ENCODE measurements at regions not wholly inside any gene's neighbourhood (a gene's known extent, or its start where the extent isn't known, plus 50 kb on each side); places are given as distances from the start of the nearest gene placed in this dataset.
"Not testable (repeated sequence)": the region's sequence is repeated elsewhere in the genome, so short reads cannot be mapped to it uniquely, and the experiment has no call there.

- peaks cover 4% of the 10 kb centered on the region for H3K4me1 Mint-ChIP-seq
- H3K9me3 Mint-ChIP-seq: peaks cover under 1% of the 10 kb centered on the region
- H3K27me3 Mint-ChIP-seq: no peaks in the 10 kb centered on the region
- no peaks in the 10 kb centered on the region for H3K36me3 Mint-ChIP-seq (ENCODE audit: low read depth)
- no peak for DNase-seq
- ChIA-PET CTCF (interaction anchor here (0.7 to 1.1 kb wide), 2 partner anchors 201 to 722 kb away, joined by 3 read pairs; no protein-coding TSS in a partner anchor), POLR2A (no interaction called here)
- H3K27ac Mint-ChIP-seq: no peak overlapping the region
- H3K4me3 Mint-ChIP-seq: no peak overlapping the region
Measured at GRCh38 chr5:68071282-68071632, 144.3 kb upstream of the PIK3R1 start.

DNA sequence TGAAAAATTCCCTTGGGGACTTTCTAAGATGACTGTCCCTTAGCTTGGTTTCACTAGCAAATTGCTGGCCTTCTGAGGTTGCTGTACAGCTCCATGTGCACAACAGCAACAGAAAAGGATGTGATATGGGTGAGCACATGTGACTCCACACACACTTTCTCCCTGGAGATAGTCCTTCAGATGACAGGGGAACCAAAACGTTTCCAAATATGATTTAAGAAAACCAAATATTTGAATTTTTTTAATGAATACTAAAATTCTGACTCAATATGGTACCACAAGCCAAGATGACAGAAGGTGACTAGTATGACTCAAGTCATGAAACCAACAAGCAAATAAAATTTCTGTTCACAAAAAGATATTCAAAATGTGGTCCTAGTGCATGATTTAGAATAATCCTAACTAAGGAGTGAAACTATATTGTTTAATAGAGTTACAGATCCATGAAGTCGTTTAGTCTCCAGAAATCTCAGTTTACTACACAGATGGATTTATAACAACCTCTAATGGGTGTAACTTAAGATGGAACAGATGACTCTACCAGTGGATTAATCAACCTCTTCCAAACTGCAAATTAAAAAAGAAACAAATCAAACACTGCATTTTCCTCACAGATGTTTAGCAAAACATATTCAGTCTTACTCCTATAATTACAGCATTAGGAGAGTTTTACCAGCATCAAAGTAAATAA lies 144.8 kb upstream of the PIK3R1 start:
- H3K36me3 Mint-ChIP-seq (ENCODE audit: low read depth): no peaks in the 10 kb centered on the region
- CTCF ChIA-PET: interaction anchor here (1.1 kb wide), 1 partner anchor 201 kb away, joined by 3 read pairs; no protein-coding TSS in a partner anchor
- peaks cover 4% of the 10 kb centered on the region for H3K4me1 Mint-ChIP-seq
- POLR2A ChIA-PET: no interaction called here
- H3K9me3 Mint-ChIP-seq: peaks cover 4% of the 10 kb centered on the region
- no peaks in the 10 kb centered on the region for H3K27me3 Mint-ChIP-seq
- DNase-seq: no peak
- no peak overlapping the region for H3K27ac Mint-ChIP-seq
- H3K4me3 Mint-ChIP-seq: no peak overlapping the region

- H3K36me3 Mint-ChIP-seq (ENCODE audit: low read depth): no peaks in the 10 kb centered on the region
- H3K9me3 Mint-ChIP-seq: peaks cover 4% of the 10 kb centered on the region
- H3K27ac Mint-ChIP-seq: no peak overlapping the region
- CTCF ChIA-PET: no interaction called here
- H3K27me3 Mint-ChIP-seq: peaks cover 3% of the 10 kb centered on the region
- peaks cover 4% of the 10 kb centered on the region for H3K4me1 Mint-ChIP-seq
- H3K4me3 Mint-ChIP-seq: no peak overlapping the region
- no peak for DNase-seq
- POLR2A ChIA-PET: no interaction called here
Measured at GRCh38 chr5:68067976-68068603, 147.5 kb upstream of the PIK3R1 start.

- Mint-ChIP-seq H3K9me3 (peaks cover 7% of the 10 kb centered on the region), H3K27me3 (peaks cover 3% of the 10 kb centered on the region), H3K4me3 (no peak overlapping the region), H3K27ac (no peak overlapping the region), H3K36me3 (ENCODE audit: low read depth) (no peaks in the 10 kb centered on the region), H3K4me1 (peaks cover 4% of the 10 kb centered on the region)
- POLR2A ChIA-PET: no interaction called here
- DNase-seq: no peak
- CTCF ChIA-PET: no interaction called here
Measured at GRCh38 chr5:68067291-68067690, 148.3 kb upstream of the PIK3R1 start.

DNA sequence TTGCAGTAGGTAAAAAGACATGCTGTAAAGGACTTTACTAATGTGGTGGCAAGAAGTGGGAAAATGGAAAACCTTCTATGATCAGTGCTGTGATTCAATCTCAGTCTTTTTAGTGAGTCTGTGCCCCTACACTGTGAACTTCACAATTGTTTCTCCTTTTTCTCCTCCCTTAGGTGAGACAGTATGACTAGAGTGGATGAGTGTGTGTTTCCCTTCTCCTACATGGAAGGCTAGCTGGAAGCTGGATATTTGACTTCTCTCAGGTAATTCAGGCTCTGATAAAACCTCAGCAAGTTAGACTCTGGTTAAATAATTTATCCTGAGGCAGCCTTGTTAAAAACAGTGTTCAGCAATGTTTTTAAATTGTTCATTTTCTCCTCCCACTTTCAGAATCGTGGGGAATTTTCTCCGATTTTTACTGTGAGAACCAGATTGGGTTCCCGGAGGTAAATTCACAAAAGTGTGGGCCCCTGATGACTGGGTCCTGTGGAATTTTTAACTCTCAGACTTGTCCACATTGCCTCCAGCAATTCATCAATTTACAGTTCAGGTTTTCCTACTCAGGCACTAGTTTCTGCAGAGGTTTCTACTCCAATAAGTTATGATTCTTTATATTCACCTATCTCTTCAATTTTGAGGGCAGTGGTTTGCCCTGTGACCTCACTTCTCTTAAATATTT lies 149.1 kb upstream of the PIK3R1 start:
- ChIA-PET CTCF (interaction anchor here (0.6 kb wide), 1 partner anchor 21 kb away, joined by 3 read pairs; no protein-coding TSS in a partner anchor), POLR2A (no interaction called here)
- Mint-ChIP-seq H3K27me3 (peaks cover 3% of the 10 kb centered on the region), H3K27ac (no peak overlapping the region), H3K9me3 (peaks cover 7% of the 10 kb centered on the region), H3K36me3 (ENCODE audit: low read depth) (no peaks in the 10 kb centered on the region), H3K4me3 (no peak overlapping the region), H3K4me1 (peaks cover 1% of the 10 kb centered on the region)
- DNase-seq: no peak

GRCh38 chr5:68065321-68065720 lies 150.2 kb upstream of the PIK3R1 start:
- CTCF ChIA-PET; H3K4me1 Mint-ChIP-seq; H3K4me3 Mint-ChIP-seq; H3K27me3 Mint-ChIP-seq; H3K27ac Mint-ChIP-seq; DNase-seq; POLR2A ChIA-PET; H3K9me3 Mint-ChIP-seq; H3K36me3 Mint-ChIP-seq (ENCODE audit: low read depth): not testable (repeated sequence)

- Mint-ChIP-seq H3K4me3 (no peak overlapping the region), H3K27me3 (peaks cover 11% of the 10 kb centered on the region), H3K4me1 (no peaks in the 10 kb centered on the region), H3K9me3 (peaks cover 3% of the 10 kb centered on the region), H3K27ac (no peak overlapping the region), H3K36me3 (ENCODE audit: low read depth) (no peaks in the 10 kb centered on the region)
- no peak for DNase-seq
- ChIA-PET CTCF (no interaction called here), POLR2A (no interaction called here)
Measured at GRCh38 chr5:68060382-68060781, 155.2 kb upstream of the PIK3R1 start.

- no peaks in the 10 kb centered on the region for H3K4me1 Mint-ChIP-seq
- H3K9me3 Mint-ChIP-seq: no peaks in the 10 kb centered on the region
- CTCF ChIA-PET: no interaction called here
- DNase-seq: no peak
- H3K27me3 Mint-ChIP-seq: peaks cover 8% of the 10 kb centered on the region
- no peaks in the 10 kb centered on the region for H3K36me3 Mint-ChIP-seq (ENCODE audit: low read depth)
- POLR2A ChIA-PET: no interaction called here
- no peak overlapping the region for H3K27ac Mint-ChIP-seq
- H3K4me3 Mint-ChIP-seq: no peak overlapping the region
Measured at GRCh38 chr5:68057191-68057590, 158.4 kb upstream of the PIK3R1 start.

- Mint-ChIP-seq H3K27me3 (peaks cover 7% of the 10 kb centered on the region), H3K36me3 (ENCODE audit: low read depth) (no peaks in the 10 kb centered on the region), H3K9me3 (peaks cover 2% of the 10 kb centered on the region), H3K27ac (no peak overlapping the region), H3K4me1 (no peaks in the 10 kb centered on the region), H3K4me3 (no peak overlapping the region)
- ChIA-PET CTCF (no interaction called here), POLR2A (no interaction called here)
- DNase-seq: no peak
Measured at GRCh38 chr5:68055686-68056085, 159.9 kb upstream of the PIK3R1 start.

- POLR2A ChIA-PET: no interaction called here
- Mint-ChIP-seq H3K27me3 (peaks cover 2% of the 10 kb centered on the region), H3K4me3 (no peak overlapping the region), H3K9me3 (peaks cover 2% of the 10 kb centered on the region), H3K27ac (no peak overlapping the region), H3K4me1 (no peaks in the 10 kb centered on the region), H3K36me3 (ENCODE audit: low read depth) (no peaks in the 10 kb centered on the region)
- no peak for DNase-seq
- CTCF ChIA-PET: no interaction called here
Measured at GRCh38 chr5:68054638-68055037, 160.9 kb upstream of the PIK3R1 start.

- no peak overlapping the region for H3K4me3 Mint-ChIP-seq
- peaks cover 2% of the 10 kb centered on the region for H3K9me3 Mint-ChIP-seq
- peaks cover 2% of the 10 kb centered on the region for H3K27me3 Mint-ChIP-seq
- H3K27ac Mint-ChIP-seq: no peak overlapping the region
- ChIA-PET POLR2A (no interaction called here), CTCF (no interaction called here)
- no peak for DNase-seq
- no peaks in the 10 kb centered on the region for H3K4me1 Mint-ChIP-seq
- no peaks in the 10 kb centered on the region for H3K36me3 Mint-ChIP-seq (ENCODE audit: low read depth)
Measured at GRCh38 chr5:68053202-68053601, 162.4 kb upstream of the PIK3R1 start.

GRCh38 chr5:68049053-68049713 lies 166.4 kb upstream of the PIK3R1 start:
- DNase-seq: no peak
- no peak overlapping the region for H3K4me3 Mint-ChIP-seq
- no peak overlapping the region for H3K27ac Mint-ChIP-seq
- no peaks in the 10 kb centered on the region for H3K4me1 Mint-ChIP-seq
- CTCF ChIA-PET: no interaction called here
- H3K27me3 Mint-ChIP-seq: peaks cover 2% of the 10 kb centered on the region
- POLR2A ChIA-PET: no interaction called here
- peaks cover 7% of the 10 kb centered on the region for H3K9me3 Mint-ChIP-seq
- H3K36me3 Mint-ChIP-seq (ENCODE audit: low read depth): no peaks in the 10 kb centered on the region

DNA sequence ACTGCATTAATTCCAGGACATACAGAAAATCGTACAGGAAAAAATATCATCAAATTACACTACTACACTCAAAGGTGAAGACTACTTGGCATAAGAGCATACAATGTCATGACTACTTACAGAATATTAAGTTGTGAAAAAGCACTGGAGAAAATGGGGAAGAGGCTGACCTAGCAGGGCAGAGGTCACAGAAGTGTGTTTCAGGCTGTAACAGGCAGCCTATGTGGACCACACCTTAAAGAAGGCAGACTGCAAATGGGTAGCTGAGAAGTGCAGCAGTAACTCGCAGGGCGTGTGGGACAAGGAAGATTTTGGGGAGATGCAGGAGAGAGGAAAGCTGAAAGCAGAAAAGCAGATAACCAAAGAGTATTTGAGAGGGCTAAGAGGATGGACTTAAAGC lies 167.0 kb upstream of the PIK3R1 start:
- Mint-ChIP-seq H3K4me3 (no peak overlapping the region), H3K27me3 (peaks cover 2% of the 10 kb centered on the region), H3K4me1 (no peaks in the 10 kb centered on the region), H3K9me3 (peaks cover 7% of the 10 kb centered on the region), H3K27ac (no peak overlapping the region), H3K36me3 (ENCODE audit: low read depth) (no peaks in the 10 kb centered on the region)
- ChIA-PET CTCF (no interaction called here), POLR2A (no interaction called here)
- DNase-seq: no peak
